MM.1S (cell line): ENCODE measurements at regions not wholly inside any gene's neighbourhood (a gene's known extent, or its start where the extent isn't known, plus 50 kb on each side); places are given as distances from the start of the nearest gene placed in this dataset.
A peak's percentile ranks its signal among the peaks of the same experiment; 100 is the strongest.

Experiments used
- DNase-seq: peaks from one replicate; pipeline ENCODE4 v3.0.0-alpha.2; 2015
- H2AFZ ChIP-seq: fragments of 300-600 bp; sonication (generic); 2 replicates; pipeline ENCODE4 v1.6.0; 2016; ENCODE audit warnings: antibody characterized with exemption, low read length
- H3F3A ChIP-seq: fragments of 300-600 bp; sonication (generic); 2 replicates; pipeline ENCODE4 v1.6.1; 2016; ENCODE audit warnings: mild to moderate bottlenecking, antibody characterized with exemption, low read length, moderate library complexity, mixed read lengths; ENCODE audit not compliant: insufficient read depth
- H3K27ac ChIP-seq: fragments of 300-600 bp; sonication (generic); 2 replicates; pipeline ENCODE4 v1.5.1; 2016; ENCODE audit warnings: mild to moderate bottlenecking, low read length
- H3K27me3 ChIP-seq: fragments of 300-600 bp; sonication (generic); replicated peaks from 2 replicates; pipeline ENCODE4 v1.6.0; 2016; ENCODE audit warnings: low read length; ENCODE audit not compliant: insufficient read depth
- H3K36me3 ChIP-seq: fragments of 300-600 bp; sonication (generic); replicated peaks from 2 replicates; pipeline ENCODE4 v1.6.1; 2016; ENCODE audit warnings: mild to moderate bottlenecking, low read length, mixed read lengths; ENCODE audit not compliant: insufficient read depth
- H3K4me1 ChIP-seq: fragments of 300-600 bp; sonication (generic); 2 replicates; pipeline ENCODE4 v1.6.1; 2016; ENCODE audit warnings: low read length, mixed read lengths
- H3K4me2 ChIP-seq: fragments of 300-600 bp; sonication (generic); 2 replicates; pipeline ENCODE4 v1.6.0; 2016; ENCODE audit warnings: low read depth, low read length
- H3K4me3 ChIP-seq: fragments of 300-600 bp; sonication (generic); 2 replicates; pipeline ENCODE4 v1.5.1; 2016; ENCODE audit warnings: low read length, mixed read lengths
- H3K79me2 ChIP-seq: fragments of 300-600 bp; sonication (generic); 2 replicates; pipeline ENCODE4 v1.6.1; 2016; ENCODE audit warnings: mixed run types, low read length, mixed read lengths
- H3K9ac ChIP-seq: fragments of 300-600 bp; sonication (generic); 2 replicates; pipeline ENCODE4 v1.6.1; 2016; ENCODE audit warnings: low read length, mixed read lengths
- H3K9me2 ChIP-seq: fragments of 300-600 bp; sonication (generic); replicated peaks from 2 replicates; pipeline ENCODE4 v1.6.1; 2016; ENCODE audit warnings: mild to moderate bottlenecking, low read length, mixed read lengths; ENCODE audit not compliant: insufficient read depth
- H3K9me3 ChIP-seq: fragments of 300-600 bp; sonication (generic); replicated peaks from 2 replicates; pipeline ENCODE4 v1.6.1; 2016; ENCODE audit warnings: mild to moderate bottlenecking, low read length, mixed read lengths; ENCODE audit not compliant: insufficient read depth
- H4K20me1 ChIP-seq: fragments of 300-600 bp; sonication (generic); 2 replicates; pipeline ENCODE4 v1.6.1; 2016; ENCODE audit warnings: mild to moderate bottlenecking, low read length, moderate library complexity, mixed read lengths; ENCODE audit not compliant: insufficient read depth
- CTCF ChIP-seq: fragments of 300-600 bp; sonication (generic); IDR thresholded peaks from 2 replicates; pipeline ENCODE4 v1.5.1; 2016; ENCODE audit warnings: antibody characterized with exemption, low read length, mixed read lengths
- EZH2 ChIP-seq: fragments of 300-600 bp; sonication (generic); optimal IDR thresholded peaks from 2 replicates; pipeline ENCODE3; 2017; ENCODE audit warnings: low read depth, mild to moderate bottlenecking, antibody characterized with exemption, low read length, mixed read lengths
- EZH2phosphoT487 ChIP-seq: fragments of 300-600 bp; sonication (generic); IDR thresholded peaks from 2 replicates; pipeline ENCODE4 v1.6.1; 2018; ENCODE audit warnings: antibody characterized with exemption, low read length

GRCh38 chr2:78861546-78861945 lies 164.0 kb upstream of the REG3G start:
- Histone ChIP-seq H3K27me3 (no peaks in the 10 kb centered on the region), H3K9me2 (no peaks in the 10 kb centered on the region), H3K4me2 (no peak overlapping the region), H3K9ac (no peak overlapping the region), H3K36me3 (no peaks in the 10 kb centered on the region), H2AFZ (no peak overlapping the region), H3K79me2 (no peaks in the 10 kb centered on the region), H3K4me1 (no peaks in the 10 kb centered on the region), H3F3A (no peaks in the 10 kb centered on the region), H4K20me1 (no peaks in the 10 kb centered on the region), H3K4me3 (no peak overlapping the region), H3K27ac (no peak overlapping the region), H3K9me3 (no peaks in the 10 kb centered on the region)
- TF ChIP-seq CTCF (peak; percentile 47), EZH2 (no peak)
- peak; percentile 13 for DNase-seq

GRCh38 chr2:78864205-78864604 lies 161.3 kb upstream of the REG3G start:
- H3F3A ChIP-seq, result no peaks in the 10 kb centered on the region
- no peak overlapping the region for H3K9ac ChIP-seq
- TF ChIP-seq EZH2 (no peak), EZH2phosphoT487 (no peak), CTCF (no peak)
- H3K4me3 ChIP-seq, result no peak overlapping the region
- no peaks in the 10 kb centered on the region for H4K20me1 ChIP-seq
- H3K9me2 ChIP-seq, result no peaks in the 10 kb centered on the region
- H3K36me3 ChIP-seq, result no peaks in the 10 kb centered on the region
- H3K79me2 ChIP-seq, result no peaks in the 10 kb centered on the region
- no peak overlapping the region for H3K4me2 ChIP-seq
- no peak overlapping the region for H3K27ac ChIP-seq
- DNase-seq, result no peak
- no peaks in the 10 kb centered on the region for H3K27me3 ChIP-seq
- H3K9me3 ChIP-seq, result no peaks in the 10 kb centered on the region
- H2AFZ ChIP-seq, result no peak overlapping the region
- H3K4me1 ChIP-seq, result no peaks in the 10 kb centered on the region

GRCh38 chr2:78865667-78866066 lies 159.8 kb upstream of the REG3G start:
- no peak overlapping the region for H3K27ac ChIP-seq
- H2AFZ ChIP-seq, result no peak overlapping the region
- TF ChIP-seq EZH2phosphoT487, result no peak
- TF ChIP-seq EZH2, result no peak
- TF ChIP-seq CTCF, result no peak

More at GRCh38 chr2:78865667-78866066, 159.8 kb upstream of the REG3G start:
- Histone ChIP-seq H3K27me3 (no peaks in the 10 kb centered on the region), H4K20me1 (no peaks in the 10 kb centered on the region), H3F3A (no peaks in the 10 kb centered on the region), H3K4me3 (no peak overlapping the region), H3K36me3 (no peaks in the 10 kb centered on the region), H3K79me2 (no peaks in the 10 kb centered on the region), H3K4me1 (no peaks in the 10 kb centered on the region), H3K9ac (no peak overlapping the region), H3K4me2 (no peak overlapping the region), H3K9me2 (no peaks in the 10 kb centered on the region), H3K9me3 (no peaks in the 10 kb centered on the region)
- no peak for DNase-seq
